HepG2 (cell line): ENCODE measurements at regions not wholly inside any gene's neighbourhood (a gene's known extent, or its start where the extent isn't known, plus 50 kb on each side); places are given as distances from the start of the nearest gene placed in this dataset.

ENCODE experiments used
- ATAC-seq: fragments of 200-7000 bp; cut with Tn5 transposase; 3 replicates; pipeline ENCODE4 v1.9.1; 2020; ENCODE audit warnings: mild to moderate bottlenecking, moderate library complexity
- BruUV-seq: library from RNA; stranded (reverse); fragments of 400-500 nt; replicated peaks from 2 replicates; lab custom pipeline; 2021; lab: Mats Ljungman, UMichigan
- CTCF ChIA-PET: fragments of 300-600 bp; formaldehyde crosslinking; extraction: SDS; loops from one replicate; lab custom pipeline; 2021; ENCODE audit warnings: low total read pairs, inconsistent platforms, low intra/inter-chr PET ratio; lab: Yijun Ruan, JAX
- POLR2A ChIA-PET: fragments of 350-600 bp; sonication (Branson Sonifier 250); formaldehyde crosslinking; loops from one replicate; lab custom pipeline; 2020; ENCODE audit warnings: antibody characterized with exemption, inconsistent platforms; lab: Yijun Ruan, JAX
- DNase-seq: peaks from one replicate; pipeline ENCODE4 v3.0.0-alpha.2; 2015; ENCODE audit warnings: low spot score
- FAIRE-seq: peaks from 3 replicates; lab custom pipeline; 2011; peaks lifted over from hg19 to GRCh38; lab: Jason Lieb, UNC
- H2AFZ ChIP-seq: one replicate; pipeline ENCODE4 v1.6.1; 2011; ENCODE audit warnings: low read length, inconsistent platforms
- H3K27ac ChIP-seq: fragments of 300-600 bp; 3 replicates; pipeline ENCODE4 v1.8.0; 2011; ENCODE audit warnings: mixed run types, mild to moderate bottlenecking, mixed read lengths, low read length, inconsistent platforms; ENCODE audit not compliant: insufficient read depth; ENCODE audit errors: extremely low read length
- H3K27me3 ChIP-seq, 2 experiments: fragments of 200-600 bp in 1 of 2; 2 replicates in 1 of 2; 3 replicates in 1 of 2; pipeline versions ENCODE4 v1.6.0 to v1.8.0; 2011; ENCODE audit warnings: low read length in 2 of 2, mild to moderate bottlenecking in 2 of 2, moderate library complexity in 2 of 2, inconsistent platforms in 1 of 2; ENCODE audit not compliant: insufficient read depth in 2 of 2, control insufficient read depth in 1 of 2
- H3K36me3 ChIP-seq, 2 experiments: fragments of 200-600 bp in 1 of 2; replicated peaks in 1 of 2; 2 replicates in 1 of 2; 3 replicates in 1 of 2; pipeline versions ENCODE4 v1.5.1 to v1.8.0; 2011; ENCODE audit warnings: low read length in 2 of 2, inconsistent platforms in 1 of 2; ENCODE audit not compliant: insufficient read depth in 2 of 2, control insufficient read depth in 1 of 2
- H3K4me1 ChIP-seq: 2 replicates; pipeline ENCODE4 v1.5.1; 2012; ENCODE audit warnings: low read length, inconsistent platforms; ENCODE audit not compliant: insufficient read depth
- H3K4me2 ChIP-seq: 2 replicates; pipeline ENCODE4 v1.6.0; 2011; ENCODE audit warnings: low read depth, low read length, inconsistent platforms
- H3K4me3 ChIP-seq, 3 experiments: fragments of 200-600 bp in 1 of 3; sonication (generic), shearing (Covaris generic) in 1 of 3; replicated peaks in 1 of 3; 2 replicates each; pipeline ENCODE4 v1.5.1; 2011 to 2016; ENCODE audit warnings: low read length in 3 of 3, inconsistent platforms in 2 of 3, low read depth in 2 of 3, mild to moderate bottlenecking in 2 of 3, control low read depth in 1 of 3, mixed read lengths in 1 of 3; ENCODE audit not compliant: insufficient read depth in 1 of 3
- H3K79me2 ChIP-seq: one replicate; pipeline ENCODE4 v1.6.1; 2011; ENCODE audit warnings: low read length, inconsistent platforms; ENCODE audit not compliant: insufficient read depth
- H3K9ac ChIP-seq: 2 replicates; pipeline ENCODE4 v1.6.0; 2011; ENCODE audit warnings: mild to moderate bottlenecking, low read depth, low read length, inconsistent platforms; ENCODE audit not compliant: insufficient read depth
- H3K9me3 ChIP-seq: 2 replicates; pipeline ENCODE4 v1.5.1; 2012; ENCODE audit warnings: mild to moderate bottlenecking, low read length
- H4K20me1 ChIP-seq: 2 replicates; pipeline ENCODE4 v1.6.0; 2011; ENCODE audit warnings: inconsistent platforms, mild to moderate bottlenecking, low read length, moderate library complexity; ENCODE audit not compliant: insufficient read depth
- FLYWCH1 ChIP-seq: sonication (generic); formaldehyde crosslinking; IDR thresholded peaks from 2 replicates; pipeline ENCODE4 v1.8.1; 2023; ENCODE audit warnings: mild to moderate bottlenecking, missing genetic modification reagents
- KDM1A ChIP-seq: IDR thresholded peaks from 2 replicates; pipeline ENCODE4 v1.6.1; 2016; ENCODE audit warnings: missing compliant biosample characterization
- KDM5B ChIP-seq: sonication (generic); formaldehyde crosslinking; IDR thresholded peaks from 2 replicates; pipeline ENCODE4 v1.4.0; 2020; ENCODE audit warnings: missing genetic modification reagents, mild to moderate bottlenecking, borderline replicate concordance
- MTF1 ChIP-seq: sonication (generic); formaldehyde crosslinking; IDR thresholded peaks from 2 replicates; pipeline ENCODE4 v1.5.0; 2020; ENCODE audit warnings: missing genetic modification reagents
- NR2C2 ChIP-seq: sonication (generic); formaldehyde crosslinking; IDR thresholded peaks from 2 replicates; pipeline ENCODE4 v1.4.0; 2020; ENCODE audit warnings: missing genetic modification reagents, mild to moderate bottlenecking, moderate library complexity, borderline replicate concordance
- PLSCR1 ChIP-seq: sonication (generic); formaldehyde crosslinking; IDR thresholded peaks from 2 replicates; pipeline ENCODE4 v1.5.0; 2020; ENCODE audit warnings: missing genetic modification reagents, mild to moderate bottlenecking, borderline replicate concordance
- ZBTB8A ChIP-seq: sonication (generic); formaldehyde crosslinking; IDR thresholded peaks from 2 replicates; pipeline ENCODE4 v1.4.0; 2020; ENCODE audit warnings: mild to moderate bottlenecking, low read depth, missing genetic modification reagents, borderline replicate concordance
- ZFP36L2 ChIP-seq: sonication (generic); formaldehyde crosslinking; IDR thresholded peaks from 2 replicates; pipeline ENCODE4 v1.4.0; 2020; ENCODE audit warnings: missing genetic modification reagents
- ZKSCAN5 ChIP-seq: sonication (generic); formaldehyde crosslinking; IDR thresholded peaks from 2 replicates; pipeline ENCODE4 v1.5.1; 2020; ENCODE audit warnings: mild to moderate bottlenecking, missing genetic modification reagents
- ZNF234 ChIP-seq: sonication (generic); formaldehyde crosslinking; conservative IDR thresholded peaks from 2 replicates; pipeline ENCODE4 v1.5.1; 2020; ENCODE audit warnings: mild to moderate bottlenecking, missing genetic modification reagents
- ZNF280B ChIP-seq: sonication (generic); formaldehyde crosslinking; IDR thresholded peaks from 2 replicates; pipeline ENCODE4 v1.5.0; 2020; ENCODE audit warnings: missing genetic modification reagents, mild to moderate bottlenecking, borderline replicate concordance
- ZNF34 ChIP-seq: sonication (generic); formaldehyde crosslinking; IDR thresholded peaks from 2 replicates; pipeline ENCODE4 v1.4.0; 2020; ENCODE audit warnings: mild to moderate bottlenecking, missing genetic modification reagents, borderline replicate concordance
- ZNF558 ChIP-seq: sonication (generic); formaldehyde crosslinking; IDR thresholded peaks from 2 replicates; pipeline ENCODE4 v1.9.0; 2022; ENCODE audit warnings: mild to moderate bottlenecking, missing genetic modification reagents, borderline replicate concordance
- WGBS: methylation state at CpG from one replicate; pipeline ENCODE4 v1.1.6; 2017; ENCODE audit warnings: low lambda C conversion rate; 5-methylcytosine and 5-hydroxymethylcytosine counted together
- in situ Hi-C: cut with HindIII; loops from 2 replicates; pipeline ENCODE4 v1.10.0; 2017; ENCODE audit warnings: low pct_unique_long_range_greater_than_20kb; ENCODE audit not compliant: extremely low pct_ligation_motif_present
- intact Hi-C: fragments of 100-400 bp; cut with micrococcal nuclease; formaldehyde crosslinking; loops from one replicate; pipeline ENCODE4 v1.10.0; 2022; ENCODE audit not compliant: unreplicated experiment
- TF ChIP-seq, protein P1 (sequence below): sonication (generic); formaldehyde crosslinking; IDR thresholded peaks from 2 replicates; pipeline ENCODE4 v1.4.0; 2020; ENCODE audit warnings: low read depth, mild to moderate bottlenecking, missing genetic modification reagents
- TF ChIP-seq, protein P2 (sequence below): sonication (generic); formaldehyde crosslinking; IDR thresholded peaks from 2 replicates; pipeline ENCODE4 v1.4.0; 2020; ENCODE audit warnings: mild to moderate bottlenecking, missing genetic modification reagents

DNA sequence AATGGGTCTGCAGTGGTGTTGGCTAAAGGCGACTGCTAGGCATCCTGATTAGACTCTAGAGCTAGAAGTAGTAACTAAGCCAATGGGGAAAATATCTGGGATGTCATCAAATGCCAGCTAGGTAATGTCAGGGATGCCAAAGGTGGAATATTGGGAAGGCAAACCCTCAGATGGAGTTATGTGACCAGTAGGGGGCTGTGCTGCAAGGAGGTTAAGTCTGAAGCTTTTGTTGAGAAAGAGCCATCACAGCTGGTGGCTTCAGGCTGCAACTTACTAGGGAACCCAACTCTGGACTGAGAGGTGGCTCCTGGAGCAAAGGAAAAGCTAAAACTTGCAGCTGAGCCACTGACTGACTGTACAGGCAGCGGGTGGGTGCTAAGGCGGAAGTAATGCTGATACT lies 576.9 kb upstream of the GHITM start:
- ATAC-seq = no peak
- in situ Hi-C loops = no loop called here
- FAIRE-seq = no peak
- intact Hi-C loops = no loop called here
- CTCF ChIA-PET = no interaction called here
- 15% methylated on average over 3 of the region's 3 CpGs for whole genome bisulfite sequencing
- Histone ChIP-seq H3K27ac (no peak overlapping the region), H4K20me1 (no peaks in the 10 kb centered on the region), H2AFZ (no peak overlapping the region), H3K27me3 (no peaks in the 10 kb centered on the region; a peak in 1 of 5 replicates), H3K36me3 (no peaks in the 10 kb centered on the region), H3K4me3 (no peak overlapping the region), H3K79me2 (no peaks in the 10 kb centered on the region), H3K4me2 (no peak overlapping the region), H3K9me3 (peaks cover 89% of the 10 kb centered on the region), H3K4me1 (no peaks in the 10 kb centered on the region), H3K9ac (no peak overlapping the region)
- POLR2A ChIA-PET = no interaction called here
- TF ChIP-seq NR2C2 = no peak
- TF ChIP-seq, protein P1, sequence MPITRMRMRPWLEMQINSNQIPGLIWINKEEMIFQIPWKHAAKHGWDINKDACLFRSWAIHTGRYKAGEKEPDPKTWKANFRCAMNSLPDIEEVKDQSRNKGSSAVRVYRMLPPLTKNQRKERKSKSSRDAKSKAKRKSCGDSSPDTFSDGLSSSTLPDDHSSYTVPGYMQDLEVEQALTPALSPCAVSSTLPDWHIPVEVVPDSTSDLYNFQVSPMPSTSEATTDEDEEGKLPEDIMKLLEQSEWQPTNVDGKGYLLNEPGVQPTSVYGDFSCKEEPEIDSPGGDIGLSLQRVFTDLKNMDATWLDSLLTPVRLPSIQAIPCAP (CRISPR knock-in tag) = no peak
- no peak for TF ChIP-seq ZKSCAN5
- TF ChIP-seq ZFP36L2 = no peak
- TF ChIP-seq FLYWCH1 (CRISPR knock-in tag) = no peak
- TF ChIP-seq MTF1 = no peak
- no peak for TF ChIP-seq ZBTB8A (CRISPR knock-in tag)
- no peak for TF ChIP-seq ZNF34 (CRISPR knock-in tag)
- DNase-seq = no peak
- no TSS peak for BruUV-seq

GRCh38 chr10:83564889-83565588 lies 574.3 kb upstream of the GHITM start:
- Histone ChIP-seq H2AFZ (no peak overlapping the region), H3K27me3 (no peaks in the 10 kb centered on the region), H3K4me3 (no peak overlapping the region), H3K79me2 (no peaks in the 10 kb centered on the region), H3K36me3 (no peaks in the 10 kb centered on the region), H4K20me1 (no peaks in the 10 kb centered on the region), H3K27ac (no peak overlapping the region), H3K4me2 (no peak overlapping the region), H3K9me3 (peaks cover 89% of the 10 kb centered on the region), H3K9ac (no peak overlapping the region), H3K4me1 (no peaks in the 10 kb centered on the region)
- 55% methylated on average over 31 of the region's 32 CpGs for WGBS
- no TSS peak for BruUV-seq
- in situ Hi-C loops = no loop called here
- intact Hi-C loops = no loop called here
- ChIA-PET POLR2A (no interaction called here), CTCF (no interaction called here)
- ATAC-seq = no peak
- DNase-seq = no peak
- no peak for FAIRE-seq
- no peak for TF ChIP-seq ZNF280B (CRISPR knock-in tag)
- TF ChIP-seq, protein P2, sequence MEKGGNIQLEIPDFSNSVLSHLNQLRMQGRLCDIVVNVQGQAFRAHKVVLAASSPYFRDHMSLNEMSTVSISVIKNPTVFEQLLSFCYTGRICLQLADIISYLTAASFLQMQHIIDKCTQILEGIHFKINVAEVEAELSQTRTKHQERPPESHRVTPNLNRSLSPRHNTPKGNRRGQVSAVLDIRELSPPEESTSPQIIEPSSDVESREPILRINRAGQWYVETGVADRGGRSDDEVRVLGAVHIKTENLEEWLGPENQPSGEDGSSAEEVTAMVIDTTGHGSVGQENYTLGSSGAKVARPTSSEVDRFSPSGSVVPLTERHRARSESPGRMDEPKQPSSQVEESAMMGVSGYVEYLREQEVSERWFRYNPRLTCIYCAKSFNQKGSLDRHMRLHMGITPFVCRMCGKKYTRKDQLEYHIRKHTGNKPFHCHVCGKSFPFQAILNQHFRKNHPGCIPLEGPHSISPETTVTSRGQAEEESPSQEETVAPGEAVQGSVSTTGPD = no peak
- TF ChIP-seq KDM1A (CRISPR knock-in tag) = no peak
- TF ChIP-seq ZNF234 = no peak
- no peak for TF ChIP-seq PLSCR1
- no peak for TF ChIP-seq KDM5B
- TF ChIP-seq ZNF558 (CRISPR knock-in tag) = no peak
